GM19467 (cell line): ENCODE measurements at regions not wholly inside any gene's neighbourhood (a gene's known extent, or its start where the extent isn't known, plus 50 kb on each side); places are given as distances from the start of the nearest gene placed in this dataset.

Experiments used
- ATAC-seq: cut with Tn5 transposase; IDR thresholded peaks from one replicate; pipeline ENCODE4 v1.9.1; 2021; ENCODE audit warnings: mild to moderate bottlenecking, moderate library complexity; ENCODE audit not compliant: unreplicated experiment

DNA sequence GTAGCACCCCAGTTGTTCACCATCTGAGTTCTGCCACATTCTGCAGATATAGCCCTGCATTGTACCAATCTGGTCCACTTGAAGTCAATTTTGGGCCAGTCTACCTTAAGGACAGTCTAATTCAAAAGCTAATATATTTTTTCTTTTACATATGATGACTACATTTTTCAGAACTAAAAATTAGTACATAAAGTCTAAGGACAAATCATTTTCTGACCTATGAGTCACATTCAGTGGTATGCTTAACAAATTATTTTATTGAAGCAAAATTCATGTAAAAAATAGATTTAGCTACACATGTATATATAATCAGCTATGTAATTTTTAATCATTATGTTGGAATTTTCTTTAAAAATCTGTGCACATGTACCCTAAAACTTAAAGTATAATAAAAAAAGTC, 52.1 kb upstream of the IL12A start:
- no peak for ATAC-seq

DNA sequence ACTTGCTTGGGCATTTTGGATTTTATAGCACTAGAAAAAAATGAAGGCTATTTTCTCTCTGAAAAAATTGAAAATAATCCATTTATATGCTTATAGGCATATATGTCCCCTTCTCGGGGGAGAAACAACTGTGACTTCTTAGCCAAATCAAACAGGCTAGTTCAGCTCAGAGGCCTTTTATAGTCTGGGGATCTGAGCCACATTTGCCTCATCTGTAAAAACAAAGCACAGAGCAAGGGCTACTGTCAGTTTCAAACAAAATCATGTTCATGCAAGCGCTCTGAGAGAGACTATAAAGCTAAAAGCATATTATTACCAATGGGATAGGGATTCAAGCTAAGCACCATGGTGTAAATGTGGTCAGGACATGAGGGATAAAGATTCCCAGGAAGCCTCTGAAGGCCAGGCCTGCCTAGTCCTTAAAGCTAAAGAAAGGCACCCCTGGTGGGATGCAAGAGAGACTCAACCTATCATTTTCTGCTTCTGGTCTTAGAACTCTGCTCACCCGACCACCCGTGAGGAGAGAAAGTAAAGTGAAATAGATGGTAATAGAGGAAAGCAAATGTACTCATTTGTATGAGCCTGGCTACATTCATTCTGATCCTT, 51.0 kb upstream of the IL12A start:
- no peak for ATAC-seq

DNA sequence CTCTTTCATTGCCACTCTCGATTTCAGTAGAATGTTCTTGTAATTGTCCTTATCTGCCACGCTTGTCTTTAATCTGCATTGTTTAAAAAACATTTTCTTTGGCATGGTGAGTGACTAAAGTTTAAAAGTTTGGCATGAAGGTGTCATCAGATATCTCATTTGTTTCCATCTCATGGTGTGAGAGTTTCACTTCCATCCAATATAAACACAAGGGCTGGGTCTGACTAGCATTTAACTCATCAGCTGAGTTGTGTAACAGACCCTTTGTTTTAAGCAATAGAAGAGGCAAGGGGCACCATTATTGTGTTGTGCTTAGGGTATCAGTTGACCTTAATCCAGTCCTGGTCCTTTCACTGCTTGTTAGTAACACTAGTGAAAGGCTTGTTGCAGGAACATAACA, 49.9 kb upstream of the IL12A start:
- ATAC-seq: no peak
